ENCODE measurements at regions not wholly inside any gene's neighbourhood (a gene's known extent, or its start where the extent isn't known, plus 50 kb on each side); places are given as distances from the start of the nearest gene placed in this dataset.

DNA sequence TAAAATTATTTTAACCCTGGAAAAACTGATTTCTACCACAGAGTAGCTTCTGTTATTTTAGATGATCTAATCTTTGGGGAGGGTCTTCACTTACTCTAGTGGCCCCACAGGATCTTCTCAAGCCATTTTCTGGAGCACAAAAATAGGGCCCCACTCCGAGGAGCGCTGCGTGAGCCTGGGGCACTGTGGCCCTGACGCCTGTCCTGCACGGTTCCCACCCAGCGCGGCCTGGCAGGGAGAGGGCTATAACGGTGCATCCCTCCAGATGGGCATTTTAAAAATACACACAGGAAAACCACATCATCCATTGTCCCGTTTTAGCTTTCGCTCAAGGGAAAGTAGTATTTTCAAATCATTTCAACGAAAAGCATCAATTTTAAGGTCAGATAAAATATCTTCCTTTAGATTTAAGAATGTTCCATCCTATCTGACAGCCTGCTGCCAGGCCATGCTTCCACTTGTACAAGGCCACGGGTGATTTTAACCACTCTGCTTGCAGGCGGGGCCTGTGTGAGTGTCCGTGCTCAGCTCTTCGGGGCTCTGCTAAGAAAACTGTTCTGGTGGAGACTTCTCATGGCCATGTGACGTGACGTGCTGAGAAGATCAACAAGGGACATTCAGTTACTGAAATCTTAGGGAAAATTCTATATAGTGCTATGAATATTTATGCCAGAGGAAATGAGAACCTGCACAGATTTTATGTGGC, 683.8 kb upstream of the SGCG start:
- no peak for TF ChIP-seq CHD1 (IDR thresholded peaks at IDR 0.05; ENCODE audit: low read depth, low read length)
- DNase-seq = no peak
- intact Hi-C loops (cut with micrococcal nuclease) (no loop called here), dilution Hi-C loops (cut with HindIII; ENCODE audit: low sequenced_read_pairs, unreplicated experiment) (no loop called here), in situ Hi-C loops (cut with MboI; ENCODE audit: low sequenced_read_pairs) (no loop called here)
- H2BK20ac ChIP-seq (ENCODE audit: low read depth, low read length) = no peak overlapping the region
- H3K9me1 ChIP-seq (ENCODE audit: insufficient read depth, low read length) = no peaks in the 10 kb centered on the region
- H3K56ac ChIP-seq (ENCODE audit: extremely low read depth, insufficient read depth, low read length) = no peak overlapping the region
- BruUV-seq (replicated peaks) = no TSS peak
- H2BK120ac ChIP-seq (ENCODE audit: low read depth, low read length) = no peak overlapping the region
- no peak overlapping the region for H3K23ac ChIP-seq (ENCODE audit: low read depth, low read length)
- no peak overlapping the region for H3K27ac ChIP-seq (ENCODE audit: insufficient read depth, low read length)
- H2AK5ac ChIP-seq (ENCODE audit: low read depth, low read length) = no peak overlapping the region
- 88% methylated on average over 5 of the region's 17 CpGs; no CpG with 5 or more reads in 1 of the 2 experiments for WGBS, 2 experiments (ENCODE audit: extremely low coverage in 2 of 2, insufficient read length in 1 of 2)
- ChIA-PET POLR2A (ENCODE audit: unreplicated experiment) (no interaction called here), CTCF (no interaction called here)
- no peak overlapping the region for H2BK15ac ChIP-seq (ENCODE audit: low read depth, low read length)
- H3K79me1 ChIP-seq (ENCODE audit: low read depth in 1 of 2, low read length in 2 of 2) = no peaks in the 10 kb centered on the region
- H3K9ac ChIP-seq (ENCODE audit: low read depth, low read length) = no peak overlapping the region
- H3K27me3 ChIP-seq (ENCODE audit: control insufficient read depth, insufficient read depth, low read length) = no peaks in the 10 kb centered on the region
- H2AK9ac ChIP-seq (replicated peaks; ENCODE audit: low read depth, low read length, poor library complexity) = no peak overlapping the region
- H3K4me3 ChIP-seq (ENCODE audit: insufficient read depth, low read depth, low read length) = no peak overlapping the region
- H3K9me3 ChIP-seq (ENCODE audit: control insufficient read depth, insufficient read depth, low read length) = peaks cover 1% of the 10 kb centered on the region; the same call in 1 of the 2 replicates
- no peaks in the 10 kb centered on the region for H3K4me1 ChIP-seq (ENCODE audit: control insufficient read depth, insufficient read depth, low read length)
- H4K20me1 ChIP-seq (ENCODE audit: insufficient read depth, low read length) = no peaks in the 10 kb centered on the region
- no peak overlapping the region for H3K14ac ChIP-seq (replicated peaks; ENCODE audit: low read depth, low read length)
- no peaks in the 10 kb centered on the region for H3K36me3 ChIP-seq (ENCODE audit: control insufficient read depth, insufficient read depth, low read length)
- no peak overlapping the region for H3K4ac ChIP-seq (ENCODE audit: low read depth, low read length)
- no peak overlapping the region for H2BK5ac ChIP-seq (ENCODE audit: low read depth, low read length, poor library complexity, severe bottlenecking)
- H4K8ac ChIP-seq (ENCODE audit: low read depth in 2 of 2, low read length in 2 of 2) = no peak overlapping the region
- no peak for ATAC-seq (ENCODE audit: low read depth)
- no peak overlapping the region for H4K91ac ChIP-seq (ENCODE audit: insufficient read depth, low read depth, low read length)
- no peak overlapping the region for H4K5ac ChIP-seq (ENCODE audit: low read depth, low read length)
- H2AFZ ChIP-seq (replicated peaks; ENCODE audit: low read length, poor library complexity) = no peak overlapping the region
- no peak overlapping the region for H3K4me2 ChIP-seq (ENCODE audit: low read depth, low read length)
- no peak overlapping the region for H3K18ac ChIP-seq (ENCODE audit: low read depth, low read length)
